ENCODE measurements at regions not wholly inside any gene's neighbourhood (a gene's known extent, or its start where the extent isn't known, plus 50 kb on each side); places are given as distances from the start of the nearest gene placed in this dataset.
"Not testable (repeated sequence)": the region's sequence is repeated elsewhere in the genome, so short reads cannot be mapped to it uniquely, and the experiment has no call there.

DNA sequence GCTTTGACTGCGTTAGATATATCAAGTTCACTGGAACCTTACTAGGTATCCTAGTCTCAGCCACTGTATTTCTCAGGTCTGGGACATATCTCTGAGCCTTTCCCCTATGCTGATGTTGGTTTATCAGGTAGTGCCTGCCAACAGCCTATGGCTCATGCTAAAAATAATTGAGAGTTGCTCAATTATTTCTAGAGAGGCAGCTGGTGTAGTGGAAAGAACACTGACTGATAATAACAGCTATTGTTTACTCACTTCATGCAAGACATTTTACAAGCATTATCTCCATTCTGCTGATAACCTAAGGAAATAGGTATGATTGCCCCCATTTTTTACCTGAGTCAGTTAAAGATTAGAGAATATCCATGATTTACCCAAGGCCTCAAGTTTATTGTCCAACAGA is 231.4 kb downstream of the LRRN1 start:
- no peak for FAIRE-seq

- no peak for FAIRE-seq
Observed at GRCh38 chr3:4033296-4033695, 234.1 kb downstream of the LRRN1 start.

- no peak for FAIRE-seq
Observed at GRCh38 chr3:4036046-4036445, 236.8 kb downstream of the LRRN1 start.

- FAIRE-seq = no peak
Observed at GRCh38 chr3:4038351-4038750, 239.1 kb downstream of the LRRN1 start.

DNA sequence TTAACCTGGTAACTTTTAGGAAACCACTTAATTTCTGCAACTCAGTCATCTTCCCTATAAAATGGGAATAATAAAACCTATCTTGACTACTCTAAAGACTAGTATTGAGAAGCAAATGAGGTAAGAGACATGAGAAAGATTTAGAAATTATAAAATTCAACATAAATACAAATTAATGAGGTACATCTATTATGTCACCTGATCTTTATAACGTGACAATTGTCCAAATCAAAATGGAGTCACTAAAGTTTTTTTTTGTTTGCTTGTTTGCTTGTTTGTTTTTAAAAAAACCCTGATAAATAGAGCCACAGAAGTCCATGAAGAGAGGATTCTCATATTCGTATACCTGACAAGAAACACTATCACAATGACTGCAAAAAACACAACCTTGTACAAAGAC is 242.8 kb downstream of the LRRN1 start:
- FAIRE-seq = no peak

DNA sequence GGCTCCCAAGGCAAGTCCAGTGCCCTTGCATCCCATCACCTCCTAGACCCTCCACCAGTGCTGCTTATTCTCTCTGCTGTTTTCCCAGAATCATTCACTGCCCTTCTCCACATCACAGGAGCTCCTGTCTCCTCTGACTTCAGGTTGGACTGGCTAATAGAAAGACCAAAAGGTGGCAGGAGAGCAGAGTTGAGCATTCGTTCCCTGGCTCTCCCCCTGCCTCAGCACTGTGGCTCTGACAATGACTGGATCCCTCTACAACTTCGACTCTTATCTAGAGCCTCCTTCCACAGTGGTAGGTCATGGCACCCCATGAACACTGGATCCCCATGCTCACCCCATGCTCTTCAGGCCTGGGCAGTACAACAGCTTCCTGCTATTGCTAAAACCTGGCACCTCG is 243.6 kb downstream of the LRRN1 start:
- no peak for FAIRE-seq

GRCh38 chr3:4043867-4044575 is 244.8 kb downstream of the LRRN1 start:
- no peak for FAIRE-seq

DNA sequence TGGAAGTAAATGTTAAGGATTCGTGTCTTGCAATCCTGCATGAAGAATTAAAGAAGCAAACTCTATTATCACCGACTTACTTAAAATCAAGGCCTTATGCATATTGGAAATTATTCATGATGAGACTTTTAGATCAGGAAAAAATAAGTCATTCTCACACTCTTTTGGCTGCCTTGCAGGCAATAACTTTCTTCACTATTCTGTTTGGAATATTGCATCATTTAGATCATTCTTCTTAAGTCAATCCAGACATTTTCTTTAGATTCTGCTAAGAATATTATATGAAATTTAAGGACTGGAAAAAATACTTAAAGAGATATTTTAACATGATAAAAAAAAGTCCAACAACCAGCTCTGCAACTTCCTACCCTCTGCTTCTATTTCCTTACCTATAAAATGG is 245.4 kb downstream of the LRRN1 start:
- FAIRE-seq = no peak

GRCh38 chr3:4045756-4046155 is 246.5 kb downstream of the LRRN1 start:
- no peak for FAIRE-seq

GRCh38 chr3:4047366-4047765 is 248.1 kb downstream of the LRRN1 start:
- no peak for FAIRE-seq

GRCh38 chr3:4052706-4053105 is 250.5 kb upstream of the SETMAR start:
- no peak for FAIRE-seq

DNA sequence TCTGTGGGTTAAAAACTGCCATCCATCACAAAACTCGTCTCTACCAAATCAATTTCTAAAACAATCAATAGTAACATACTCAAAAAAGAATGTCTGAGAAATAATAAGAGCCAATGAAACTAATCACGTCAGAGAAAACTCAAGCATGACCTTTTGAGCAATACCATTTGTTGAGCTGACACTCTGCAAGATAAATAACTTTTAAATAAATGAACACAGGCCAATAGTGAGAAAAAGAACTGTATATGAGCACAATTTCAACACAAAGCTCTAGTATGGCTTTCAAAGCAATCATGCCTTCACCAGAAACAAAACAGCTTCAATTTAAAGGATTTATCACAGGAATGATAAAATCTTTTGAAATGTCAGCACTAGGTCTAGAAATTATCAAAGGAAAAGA is 249.2 kb upstream of the SETMAR start:
- FAIRE-seq = no peak

GRCh38 chr3:4060064-4060463 is 243.1 kb upstream of the SETMAR start:
- no peak for FAIRE-seq

DNA sequence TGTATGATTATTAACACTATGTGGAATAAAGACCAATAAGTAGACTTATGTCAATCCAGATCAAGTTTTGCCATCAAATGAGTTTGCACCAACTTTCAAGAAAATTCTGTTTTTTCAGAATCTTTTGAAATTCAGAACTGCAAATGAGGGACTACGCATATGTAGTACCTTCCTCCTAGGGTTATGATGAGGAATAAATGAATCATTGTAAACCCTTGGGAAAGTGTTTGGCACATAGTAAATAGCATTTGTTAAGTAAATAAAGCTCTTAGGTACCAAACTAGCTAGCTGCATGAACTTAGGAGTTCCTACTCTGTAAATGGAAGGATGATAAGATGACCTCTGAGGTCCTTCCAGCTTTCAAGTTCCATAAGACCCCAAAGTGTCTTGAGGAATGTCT is 242.6 kb upstream of the SETMAR start:
- FAIRE-seq = no peak

DNA sequence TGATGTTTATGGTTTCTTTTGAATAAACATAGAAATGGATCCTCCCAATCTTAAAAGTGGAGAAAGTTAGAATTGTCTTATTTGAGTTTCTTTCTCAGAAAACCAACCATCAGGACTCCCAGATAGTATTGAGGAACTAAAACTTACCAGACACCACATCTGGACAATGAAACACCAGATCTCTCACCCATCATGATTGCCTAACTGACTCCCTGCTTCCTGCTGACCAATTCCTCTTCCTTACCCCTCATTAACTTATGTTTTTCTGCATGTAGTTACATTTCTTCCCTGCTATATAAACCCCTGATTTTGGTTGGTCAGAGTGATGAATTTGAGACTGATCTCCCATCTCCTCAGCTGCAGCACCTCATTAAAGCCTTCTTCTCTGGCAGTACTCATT is 242.0 kb upstream of the SETMAR start:
- FAIRE-seq = no peak

- FAIRE-seq = no peak
Observed at GRCh38 chr3:4061783-4062360, 241.3 kb upstream of the SETMAR start.

- FAIRE-seq = no peak
Observed at GRCh38 chr3:4062621-4063020, 240.5 kb upstream of the SETMAR start.

GRCh38 chr3:4063916-4064574 is 239.1 kb upstream of the SETMAR start:
- no peak for FAIRE-seq

- no peak for FAIRE-seq
Observed at GRCh38 chr3:4065085-4065484, 238.1 kb upstream of the SETMAR start.

DNA sequence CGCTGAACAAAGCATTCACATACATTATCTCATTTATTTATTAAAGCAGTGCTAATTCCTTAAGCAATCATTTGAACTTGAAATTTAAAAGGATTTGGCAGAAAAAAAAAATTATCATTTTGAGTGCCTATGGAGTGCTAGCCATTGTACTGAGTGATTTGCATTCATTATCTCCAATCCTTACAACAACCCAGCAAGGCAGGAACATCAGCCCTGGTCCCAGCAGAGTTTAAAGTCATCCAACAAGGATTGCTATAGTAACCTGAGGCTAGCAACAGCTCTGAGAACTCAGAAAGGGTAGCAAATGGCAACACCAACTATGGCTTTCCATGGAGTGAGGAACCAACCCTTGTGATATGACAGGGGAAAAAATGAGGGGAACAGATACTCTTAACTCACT is 237.6 kb upstream of the SETMAR start:
- FAIRE-seq = no peak

GRCh38 chr3:4067893-4068292 is 235.3 kb upstream of the SETMAR start:
- no peak for FAIRE-seq

- no peak for FAIRE-seq
Observed at GRCh38 chr3:4069796-4070195, 233.4 kb upstream of the SETMAR start.

DNA sequence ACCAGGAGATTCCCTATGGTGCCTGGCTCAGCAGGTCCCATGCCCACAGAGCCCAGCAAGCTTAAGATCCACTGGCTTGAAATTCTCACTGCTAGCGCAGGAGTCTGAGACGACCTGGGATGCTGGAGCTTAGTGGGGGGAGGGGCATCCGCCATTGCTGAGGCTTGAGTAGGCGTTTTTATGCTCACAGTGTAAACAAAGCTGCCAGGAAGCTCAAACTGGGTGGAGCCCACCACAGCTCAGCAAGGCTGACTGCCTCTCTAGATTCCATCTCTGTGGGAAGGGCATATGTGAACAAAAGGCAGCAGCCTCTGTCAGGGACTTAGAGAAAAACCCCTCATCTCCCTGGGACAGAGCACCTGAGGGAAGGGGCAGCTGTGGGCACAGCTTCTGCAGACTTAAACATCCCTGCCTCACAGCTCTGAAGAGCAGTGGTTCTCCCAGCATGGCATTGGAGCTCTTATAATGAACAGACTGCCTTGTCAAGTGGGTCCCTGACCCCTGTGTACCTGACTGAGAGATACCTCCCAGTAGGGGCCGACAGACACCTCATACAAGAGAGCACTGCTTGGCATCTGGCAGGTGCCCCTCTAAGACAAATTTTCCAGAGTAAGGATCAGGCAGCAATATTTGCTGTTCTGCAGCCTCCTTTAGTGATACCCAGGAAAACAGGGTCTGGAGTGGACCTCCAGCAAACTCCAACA is 231.5 kb upstream of the SETMAR start:
- no peak for FAIRE-seq

GRCh38 chr3:4077278-4077677 is 225.9 kb upstream of the SETMAR start:
- FAIRE-seq = not testable (repeated sequence)
